GM18861 (cell line): ENCODE measurements at regions not wholly inside any gene's neighbourhood (a gene's known extent, or its start where the extent isn't known, plus 50 kb on each side); places are given as distances from the start of the nearest gene placed in this dataset.
"Not testable (repeated sequence)": the region's sequence is repeated elsewhere in the genome, so short reads cannot be mapped to it uniquely, and the experiment has no call there.

ENCODE experiments used
- ATAC-seq: cut with Tn5 transposase; IDR thresholded peaks from one replicate; pipeline ENCODE4 v1.9.1; 2021; ENCODE audit not compliant: unreplicated experiment

DNA sequence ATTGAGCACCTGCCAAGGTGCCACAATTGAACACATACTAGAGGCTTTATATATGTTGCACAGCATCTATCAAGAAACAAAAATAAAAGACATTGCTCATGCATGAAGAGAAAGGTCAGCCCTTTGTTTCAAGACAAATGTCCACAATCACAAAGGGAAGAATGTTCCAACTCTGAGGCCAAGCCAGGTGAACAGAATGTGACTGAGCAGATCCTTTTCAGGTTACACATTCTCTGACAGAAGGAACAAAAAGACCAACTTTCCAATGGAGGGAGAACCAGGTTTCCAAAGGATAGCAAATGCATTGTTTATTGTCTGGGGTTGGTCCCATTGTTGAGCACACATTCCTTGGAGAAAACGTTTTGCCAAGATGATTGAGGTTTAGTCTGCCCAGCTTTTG is 50.2 kb upstream of the FAM174B start:
- no peak for ATAC-seq

DNA sequence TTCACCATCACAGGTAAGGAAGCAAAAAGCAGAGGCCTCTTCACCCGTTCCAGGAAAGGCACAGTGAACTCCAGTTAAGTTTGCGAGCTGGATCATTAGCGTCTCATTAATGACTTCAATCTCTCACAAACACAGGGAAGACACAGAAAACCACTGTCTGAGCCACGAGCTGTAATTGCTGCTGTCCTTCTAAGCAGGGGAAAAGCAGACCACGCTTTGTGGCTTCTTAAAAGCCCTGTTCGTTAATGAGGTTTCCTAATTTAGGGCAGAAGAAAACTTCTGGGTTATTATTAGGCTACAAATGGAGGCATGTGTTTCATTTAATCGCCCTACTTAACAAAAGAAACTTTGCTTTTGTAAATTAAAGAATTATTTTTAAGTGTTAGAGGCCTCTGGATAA is 50.6 kb upstream of the FAM174B start:
- no peak for ATAC-seq

DNA sequence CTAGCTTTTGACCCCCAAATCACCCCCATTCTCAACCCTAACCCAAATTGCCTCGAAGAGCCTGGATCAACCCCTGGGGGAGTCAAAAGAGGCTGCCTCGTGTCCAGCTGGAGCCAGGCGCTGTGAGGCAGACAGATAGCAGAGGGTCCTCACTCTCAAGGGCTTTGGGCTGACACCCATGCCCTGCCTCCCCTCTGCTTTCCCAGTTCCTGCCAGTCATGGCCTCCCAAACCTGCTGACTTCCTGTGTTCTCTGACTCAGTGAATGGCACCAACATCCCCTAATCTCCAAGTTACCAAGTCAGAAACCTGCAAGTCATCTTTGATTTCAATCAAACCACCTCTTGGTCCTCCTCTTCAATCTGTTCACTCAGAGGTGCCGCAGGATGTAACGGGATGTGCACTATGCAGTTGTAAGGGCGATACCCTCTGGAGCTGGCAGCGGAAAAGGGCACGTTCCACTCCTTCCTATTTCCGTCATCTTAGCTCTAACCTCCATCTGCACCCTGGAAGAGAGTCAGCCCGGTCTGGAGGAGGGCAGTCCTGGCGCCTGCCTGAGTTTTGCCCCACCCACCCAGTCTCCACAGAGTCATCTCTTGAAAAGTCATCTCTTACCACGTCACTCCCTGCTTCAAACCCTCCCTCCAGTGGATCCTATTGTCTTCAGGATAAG is 52.4 kb upstream of the FAM174B start:
- ATAC-seq, result no peak

DNA sequence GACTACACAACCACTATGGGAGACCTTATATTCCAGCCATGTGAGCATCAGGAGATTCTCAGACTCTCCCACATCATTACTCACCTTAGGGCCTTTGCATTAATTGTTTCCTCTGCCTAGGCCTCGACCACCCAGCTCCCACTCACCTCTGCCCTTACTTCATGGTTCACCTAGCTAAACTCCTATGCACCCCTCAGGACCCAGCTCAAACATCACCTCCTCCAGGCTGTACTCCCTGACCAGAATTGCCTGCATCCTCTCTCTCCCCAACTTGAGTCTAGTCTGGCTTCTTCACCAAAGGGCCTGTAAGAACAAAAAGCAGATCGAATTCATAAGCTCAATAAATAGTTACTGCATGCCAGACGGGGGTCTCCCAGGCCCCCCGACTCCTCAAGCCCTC is 53.1 kb upstream of the FAM174B start:
- ATAC-seq, result no peak

DNA sequence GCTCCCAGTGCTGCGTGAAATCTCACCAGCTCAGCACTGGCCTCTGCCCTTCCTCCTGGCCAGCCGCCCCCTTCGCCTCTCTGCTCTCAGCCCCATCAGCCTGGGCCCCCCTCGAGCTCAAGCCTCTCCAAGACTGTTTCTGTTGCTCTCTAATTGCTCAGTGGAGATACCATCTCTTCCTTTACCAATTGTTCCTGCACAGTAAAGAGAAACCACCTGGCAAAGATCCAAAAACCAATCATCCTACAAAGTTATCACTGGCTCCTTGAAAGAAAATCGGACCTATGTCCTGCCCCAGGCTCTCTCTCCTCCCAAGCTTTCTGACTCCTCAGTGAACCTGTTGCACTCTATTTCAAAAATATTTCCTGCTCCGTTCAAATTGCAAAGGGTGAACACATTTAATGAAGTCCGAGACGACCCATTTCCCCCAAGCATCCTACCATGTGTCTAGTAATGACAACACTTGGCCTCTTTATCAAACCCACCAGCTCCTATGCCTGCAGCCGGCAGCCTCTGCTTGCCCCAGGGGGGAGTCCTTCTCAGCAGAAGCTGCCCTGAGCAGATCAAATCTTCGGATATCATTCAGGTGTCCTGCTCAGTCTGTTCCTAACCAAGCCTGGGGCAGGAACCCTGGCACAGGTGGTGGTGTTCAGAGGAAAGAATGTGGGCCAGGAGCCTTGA is 53.7 kb upstream of the FAM174B start:
- no peak for ATAC-seq

DNA sequence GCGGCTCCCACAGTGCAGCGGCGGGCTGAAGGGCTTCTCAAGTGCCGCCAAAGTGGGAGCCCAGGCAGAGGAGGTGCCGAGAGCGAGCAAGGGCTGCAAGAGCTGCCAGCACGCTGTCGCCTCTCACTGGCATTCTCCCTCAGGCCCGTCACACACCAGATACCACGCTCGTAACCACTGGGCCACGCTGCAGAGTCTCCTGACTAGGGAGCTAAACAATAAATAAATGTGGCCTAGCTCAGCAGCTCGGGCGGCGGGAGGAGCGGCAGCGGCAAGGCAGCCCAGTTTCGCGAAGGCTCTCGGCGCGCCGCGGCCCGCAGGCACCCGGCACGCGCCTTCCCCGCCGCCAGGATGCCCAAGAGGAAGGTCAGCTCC is 55.9 kb upstream of the FAM174B start:
- no peak for ATAC-seq

DNA sequence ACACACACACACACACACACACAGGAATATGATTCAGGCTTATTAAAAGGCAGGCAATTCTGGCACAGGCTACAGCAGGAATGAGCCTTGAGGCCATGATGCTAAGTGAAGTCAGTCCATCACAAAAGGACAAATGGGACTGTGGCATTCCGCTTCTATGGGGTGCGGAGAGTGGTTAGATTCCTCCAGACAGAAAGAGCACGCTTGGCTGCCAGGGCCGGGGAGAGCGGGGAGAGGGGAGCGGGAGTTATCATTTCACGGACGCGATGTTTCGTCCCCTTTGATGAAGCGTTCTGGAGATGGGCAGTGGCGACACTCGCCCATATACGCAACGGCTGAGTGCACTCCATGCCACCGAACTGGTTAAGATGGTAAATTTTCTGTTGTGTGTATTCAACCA is 58.5 kb upstream of the FAM174B start:
- ATAC-seq, result no peak

DNA sequence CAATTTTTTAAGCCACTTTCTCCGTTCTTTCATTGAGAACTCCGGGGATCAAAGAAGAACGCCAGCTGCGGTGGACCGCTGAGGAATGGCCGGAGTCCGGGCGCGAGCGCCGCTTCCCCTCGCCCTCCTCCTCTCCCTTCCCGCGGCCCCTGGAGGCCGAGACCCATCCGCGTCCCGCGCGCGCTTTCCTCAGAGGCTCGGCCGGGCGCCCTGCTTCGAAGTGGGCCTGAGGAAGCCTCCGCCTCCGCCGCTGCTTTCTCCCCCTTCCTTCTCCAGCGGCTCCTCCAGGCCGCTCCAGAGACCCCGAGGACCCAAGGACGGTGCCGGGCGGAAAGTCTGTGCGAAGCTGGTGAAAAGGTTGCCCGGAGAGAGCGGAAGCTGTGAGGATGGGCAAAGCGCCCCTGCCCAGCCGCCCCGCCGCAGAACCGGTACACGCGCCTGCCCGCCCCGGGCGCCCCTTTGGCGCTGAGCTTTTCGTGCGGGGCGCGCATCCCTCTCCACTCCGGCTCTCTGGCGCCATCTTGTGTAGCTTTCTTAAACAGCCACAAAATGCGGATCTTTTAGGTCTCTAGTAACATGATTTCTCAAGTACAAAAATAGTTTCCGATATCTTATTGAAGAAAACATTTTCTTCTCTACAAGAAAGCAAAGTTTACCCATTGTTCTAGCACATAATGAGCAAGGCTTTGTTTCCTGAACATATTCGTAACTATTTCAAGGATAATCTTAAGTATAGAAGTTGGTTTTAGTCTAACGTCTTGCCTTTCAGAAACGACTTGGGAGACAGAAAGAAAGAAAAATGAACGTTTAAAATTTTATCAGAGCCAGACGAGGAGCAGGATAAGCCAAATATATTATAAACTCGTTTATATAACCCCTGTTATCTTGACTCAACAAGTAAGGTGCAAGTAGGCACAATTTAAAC is 59.2 kb upstream of the FAM174B start:
- peak; percentile 56 for ATAC-seq

DNA sequence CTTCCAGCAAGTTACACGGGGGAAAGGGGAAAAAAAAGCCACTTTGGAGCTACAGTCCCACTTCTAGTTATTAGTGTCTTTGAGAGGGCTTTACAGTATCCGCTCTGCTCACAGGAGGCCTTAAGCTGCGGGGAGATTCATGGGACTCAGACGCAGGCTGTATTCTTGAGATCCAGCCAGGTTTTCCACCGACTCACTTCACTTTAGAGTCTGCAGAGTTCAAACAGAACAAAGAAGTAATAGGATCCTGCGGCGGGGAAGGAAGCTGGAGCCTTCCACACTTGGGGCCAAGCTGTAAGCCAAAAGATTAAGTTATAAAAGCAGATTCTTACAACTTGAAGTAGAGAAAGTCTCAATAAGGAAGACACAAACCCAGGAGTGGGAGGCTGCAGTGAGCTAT is 60.2 kb upstream of the FAM174B start:
- no peak for ATAC-seq

DNA sequence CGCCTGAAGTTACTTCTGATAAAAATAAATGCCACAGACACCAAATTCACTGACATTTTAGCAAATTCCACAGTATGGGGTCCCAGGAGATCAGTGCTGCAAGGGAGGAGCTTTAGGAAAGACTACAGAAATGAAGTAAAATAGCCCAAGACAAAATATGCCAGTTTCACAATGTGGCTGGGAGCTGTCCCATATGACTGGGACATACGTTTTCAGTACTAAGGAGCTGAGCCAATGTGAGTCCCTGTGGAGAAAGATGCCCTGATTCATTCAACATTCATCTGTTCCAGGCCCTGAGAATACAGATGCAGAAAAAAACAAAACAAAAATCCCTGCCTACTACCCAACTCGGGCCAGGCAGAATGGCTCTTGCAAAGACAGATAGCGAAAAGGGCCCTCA is 63.4 kb upstream of the FAM174B start:
- no peak for ATAC-seq

DNA sequence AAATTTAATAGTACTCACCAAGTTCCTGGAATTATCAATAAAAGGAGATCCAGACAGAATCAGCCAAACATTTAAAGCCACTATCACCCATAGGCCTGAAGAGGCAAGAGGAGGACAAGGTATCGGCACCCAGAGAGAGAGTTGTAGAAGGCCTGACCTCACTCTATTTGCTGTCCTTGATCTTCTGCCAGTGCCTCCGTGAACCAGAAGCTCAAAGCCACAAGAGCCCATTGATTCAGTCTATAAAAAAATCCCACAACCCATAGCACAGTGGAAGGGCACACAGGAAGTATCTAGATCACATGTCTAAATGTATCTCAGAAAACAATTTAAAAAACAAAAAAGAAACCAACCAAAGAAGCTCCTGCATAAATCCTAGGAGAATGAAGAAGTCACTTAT is 68.6 kb upstream of the FAM174B start:
- ATAC-seq, result no peak

DNA sequence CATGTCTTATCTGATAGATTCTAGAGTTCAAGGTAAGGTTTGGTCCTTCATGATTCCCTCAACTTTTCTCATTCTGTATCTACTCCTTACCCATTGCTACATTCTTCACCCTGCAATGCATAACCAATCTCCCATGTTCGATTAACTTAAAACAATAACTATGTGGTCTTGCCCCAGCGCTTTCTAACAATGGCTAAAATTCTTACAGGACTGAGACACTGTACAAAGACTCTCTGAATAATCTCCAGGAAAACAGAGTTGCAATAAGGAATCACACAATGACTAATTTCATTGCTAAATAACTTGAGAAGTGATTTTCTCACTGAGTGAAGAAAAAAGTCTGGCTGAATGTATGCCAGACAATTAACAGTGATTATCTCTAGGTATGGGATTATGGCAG is 69.6 kb upstream of the FAM174B start:
- ATAC-seq, result no peak

DNA sequence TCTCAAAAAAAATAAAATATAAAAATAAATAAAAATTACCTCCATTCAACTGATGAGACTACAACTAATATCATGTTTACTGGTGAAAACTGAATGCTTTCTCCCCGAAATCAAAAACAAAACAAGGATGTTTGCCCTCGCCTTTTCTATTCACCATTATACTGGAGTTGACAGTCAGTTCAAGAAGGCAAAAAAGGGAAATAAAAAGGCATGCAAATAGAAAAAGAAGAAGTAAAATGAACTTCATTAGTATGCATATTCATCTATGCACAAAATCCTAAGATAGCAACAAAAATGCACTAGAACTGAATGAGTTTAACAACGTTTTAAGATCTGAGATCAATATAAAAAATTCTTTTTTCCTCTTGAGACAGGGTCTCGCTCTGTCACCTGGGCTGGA is 72.7 kb upstream of the FAM174B start:
- no peak for ATAC-seq

DNA sequence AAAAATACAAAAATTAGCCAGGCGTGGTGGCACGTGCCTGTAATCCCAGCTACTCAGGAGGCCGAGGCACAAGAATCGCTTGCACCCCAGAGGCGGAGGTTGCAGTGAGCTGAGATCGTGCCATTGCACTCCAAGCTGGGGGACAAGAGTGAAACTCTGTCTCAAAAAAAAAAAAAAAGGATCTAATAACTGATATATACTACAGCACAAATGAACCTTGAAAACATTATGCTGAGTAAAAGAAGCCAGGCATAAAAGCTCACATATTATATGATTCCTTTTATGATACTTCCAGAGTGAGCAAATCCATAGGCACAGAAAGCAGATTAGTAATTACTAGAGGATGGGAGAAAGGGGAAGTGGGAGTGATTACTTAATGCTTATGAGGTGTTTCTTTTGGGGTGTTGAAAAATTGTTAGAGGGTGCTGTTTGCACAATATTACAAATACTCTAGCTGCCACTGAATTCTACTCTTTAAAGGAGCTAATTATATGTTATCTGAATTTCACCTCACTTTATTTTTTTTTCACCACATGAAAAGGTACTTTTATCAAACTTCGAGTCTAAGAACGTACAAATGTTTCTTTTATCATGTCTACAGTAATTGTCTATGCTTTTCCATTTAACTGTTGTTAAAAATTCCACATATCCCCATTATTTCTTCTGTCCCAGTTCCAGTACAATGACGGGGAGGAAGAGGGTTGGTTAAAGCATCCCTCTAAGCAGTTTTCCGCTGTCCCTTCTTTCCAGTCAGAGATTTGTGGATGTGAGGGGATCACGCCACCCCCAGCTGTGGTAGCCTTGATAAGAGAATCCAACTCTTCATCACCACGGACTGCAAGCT is 77.7 kb upstream of the FAM174B start:
- ATAC-seq, result no peak

DNA sequence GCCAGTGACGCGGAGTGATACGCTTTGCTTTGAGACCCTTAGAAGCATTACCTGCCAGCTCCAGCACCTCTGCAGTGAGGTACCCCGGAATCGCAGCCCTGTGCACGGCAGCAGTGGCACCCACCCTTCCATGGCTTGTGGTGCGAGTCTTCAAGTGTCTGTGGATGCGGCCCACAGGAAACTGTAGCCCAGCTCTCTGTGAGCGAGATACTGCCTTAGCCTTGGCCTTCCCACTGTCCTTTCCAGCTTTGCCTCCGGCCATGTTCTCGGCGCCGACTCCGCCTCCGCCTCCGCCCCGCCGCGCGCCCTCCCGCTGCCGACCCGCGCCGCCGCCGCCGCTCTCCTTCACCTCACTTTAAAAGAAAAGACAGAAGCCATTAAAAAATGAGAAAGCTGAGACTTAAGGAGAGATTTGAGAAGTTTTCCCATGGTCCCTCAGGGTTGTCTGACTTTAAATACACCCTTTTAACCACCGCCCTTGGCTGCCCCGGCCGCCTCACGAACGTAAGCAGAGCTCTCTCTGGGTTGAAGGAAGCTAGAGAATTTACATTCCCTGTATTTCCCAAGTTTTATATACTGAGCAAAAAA is 78.5 kb upstream of the FAM174B start:
- no peak for ATAC-seq

DNA sequence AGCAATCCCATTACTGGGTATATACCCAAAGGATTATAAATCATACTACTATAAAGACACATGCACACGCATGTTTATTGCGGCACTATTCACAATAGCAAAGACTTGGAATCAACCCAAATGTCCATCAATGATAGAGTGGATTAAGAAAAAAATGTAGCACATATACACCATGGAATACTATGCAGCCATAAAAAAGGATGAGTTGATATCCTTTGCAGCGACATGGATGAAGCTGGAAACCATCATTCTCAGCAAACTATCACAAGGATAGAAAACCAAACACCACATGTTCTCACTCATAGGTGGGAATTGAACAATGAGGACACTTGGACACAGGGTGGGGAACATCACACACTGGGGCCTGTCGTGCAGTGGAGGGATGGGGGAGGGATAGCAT is 83.7 kb upstream of the FAM174B start:
- not testable (repeated sequence) for ATAC-seq

DNA sequence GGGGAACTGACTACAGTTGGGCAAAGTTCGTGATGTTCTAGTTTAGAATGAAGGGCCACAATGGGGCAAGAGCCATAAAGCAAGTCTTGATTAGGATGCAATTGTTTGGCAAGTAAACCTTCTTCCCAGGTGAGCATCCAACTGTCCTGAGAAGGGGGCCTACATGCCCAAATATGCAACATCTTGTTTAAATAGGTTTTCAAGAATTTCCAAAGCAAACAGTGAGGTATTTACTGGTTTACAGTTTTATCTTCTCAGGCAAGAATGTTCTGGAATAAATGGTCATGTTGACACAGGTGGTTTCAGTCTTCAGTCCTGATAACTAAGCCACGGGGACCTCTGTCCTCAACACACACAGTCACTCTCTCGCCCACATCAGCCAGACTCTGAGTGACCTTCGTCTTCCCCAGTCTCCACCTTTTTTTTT is 90.3 kb upstream of the FAM174B start:
- no peak for ATAC-seq

DNA sequence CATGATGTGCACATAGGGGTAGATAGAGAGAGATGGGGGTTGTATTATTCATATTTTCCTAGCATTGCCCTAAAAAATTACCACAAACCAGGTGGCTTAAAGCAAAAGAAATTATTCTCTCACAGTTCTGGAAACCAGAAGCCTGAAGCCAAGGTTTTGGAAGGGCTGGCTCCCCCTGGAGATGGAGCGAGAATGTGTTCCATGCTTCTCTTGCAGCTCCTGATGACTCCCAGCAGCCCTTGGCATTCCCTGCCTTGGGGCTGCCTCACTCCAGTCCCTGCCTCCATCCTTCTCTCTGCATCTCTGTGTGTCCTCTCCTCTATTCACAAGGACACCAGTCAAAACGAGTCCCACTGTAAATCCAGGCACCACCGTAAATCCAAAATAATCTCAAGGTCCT is 91.5 kb upstream of the FAM174B start:
- ATAC-seq, result no peak

DNA sequence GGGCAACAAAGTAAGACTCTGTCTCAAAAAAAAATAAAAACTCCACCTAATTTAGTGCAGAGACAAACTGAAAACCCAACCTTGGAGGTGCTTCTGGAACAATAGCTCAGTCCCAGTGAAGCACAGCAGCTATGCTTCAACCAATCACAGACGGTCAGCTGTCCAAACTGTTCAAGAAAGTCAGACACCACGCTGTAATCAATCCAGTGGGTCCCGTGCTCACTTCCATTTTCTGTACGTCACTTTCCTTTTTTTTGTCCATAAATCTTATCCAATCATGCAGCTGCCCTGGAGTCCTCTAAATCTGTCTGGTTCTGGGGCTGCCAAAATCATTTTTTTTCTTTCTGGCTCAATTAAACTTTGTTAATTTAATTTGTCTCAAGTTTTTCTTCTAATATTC is 93.6 kb upstream of the FAM174B start:
- ATAC-seq, result no peak

DNA sequence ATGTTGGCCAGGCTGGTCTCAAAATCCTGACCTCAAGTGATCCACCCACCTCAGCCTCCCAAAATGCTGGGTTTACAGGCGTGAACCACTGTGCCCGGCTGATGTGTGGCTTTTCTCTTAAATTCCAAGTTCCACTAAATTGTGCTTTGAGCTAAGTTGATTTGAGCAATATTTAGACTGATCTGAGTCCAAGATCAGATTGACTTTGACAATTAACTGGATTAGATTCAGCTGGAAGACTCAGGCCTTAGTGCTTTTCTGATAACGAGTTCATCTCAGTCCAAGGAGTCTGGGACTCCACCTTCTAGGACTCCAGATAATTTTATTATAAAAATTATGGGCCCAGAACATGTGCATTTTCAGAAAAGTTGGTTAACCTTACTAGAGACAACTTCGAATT is 94.4 kb upstream of the FAM174B start:
- ATAC-seq, result no peak

DNA sequence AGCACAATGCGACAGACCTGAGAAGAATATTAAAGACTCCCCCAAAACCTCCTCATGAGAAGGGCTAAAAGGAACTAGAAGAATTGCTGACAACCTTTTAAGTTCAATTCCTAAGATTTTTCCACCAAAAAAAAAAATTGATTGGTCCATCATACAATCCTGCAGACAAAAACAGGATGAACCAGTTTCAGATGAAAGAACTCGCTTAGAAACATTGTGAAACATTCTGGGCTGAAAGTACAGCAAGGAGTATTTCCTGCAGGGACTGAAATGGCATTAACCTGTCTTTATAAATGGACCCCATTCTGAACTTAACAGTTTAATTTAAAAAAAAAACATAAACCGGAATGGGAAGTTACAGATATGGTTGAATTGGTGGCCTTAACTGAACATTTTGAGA is 96.0 kb upstream of the FAM174B start:
- no peak for ATAC-seq
